Superior temporal gyrus (tissue), 1 donor: ENCODE measurements at regions not wholly inside any gene's neighbourhood (a gene's known extent, or its start where the extent isn't known, plus 50 kb on each side); places are given as distances from the start of the nearest gene placed in this dataset.

Experiments
- DNase-seq: peaks from one replicate; pipeline ENCODE4 v3.0.0-alpha.2; 2016; ENCODE audit errors: extremely low spot score

DNA sequence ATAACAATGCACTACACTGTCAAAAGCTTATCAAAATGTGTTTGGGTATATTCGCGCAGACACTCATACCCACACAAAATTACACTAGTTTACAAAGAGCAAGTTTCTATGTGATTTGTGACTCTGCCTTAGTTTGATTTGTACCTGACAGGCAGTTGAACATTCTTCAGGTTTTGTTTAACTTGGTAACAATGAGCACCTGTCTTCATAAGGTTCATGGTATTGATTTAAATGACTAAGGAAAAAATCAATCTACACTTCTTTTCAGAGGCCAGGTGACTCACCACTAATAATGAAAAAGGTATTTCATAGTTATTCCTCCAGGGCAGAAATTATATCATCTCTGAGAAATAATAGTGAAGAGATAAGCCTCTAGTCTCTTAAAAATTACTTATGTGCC, 1114.6 kb upstream of the AGA start:
- DNase-seq, result no peak

- DNase-seq, result no peak
Measured at GRCh38 chr4:178577933-178578332, 1135.7 kb upstream of the AGA start.

DNA sequence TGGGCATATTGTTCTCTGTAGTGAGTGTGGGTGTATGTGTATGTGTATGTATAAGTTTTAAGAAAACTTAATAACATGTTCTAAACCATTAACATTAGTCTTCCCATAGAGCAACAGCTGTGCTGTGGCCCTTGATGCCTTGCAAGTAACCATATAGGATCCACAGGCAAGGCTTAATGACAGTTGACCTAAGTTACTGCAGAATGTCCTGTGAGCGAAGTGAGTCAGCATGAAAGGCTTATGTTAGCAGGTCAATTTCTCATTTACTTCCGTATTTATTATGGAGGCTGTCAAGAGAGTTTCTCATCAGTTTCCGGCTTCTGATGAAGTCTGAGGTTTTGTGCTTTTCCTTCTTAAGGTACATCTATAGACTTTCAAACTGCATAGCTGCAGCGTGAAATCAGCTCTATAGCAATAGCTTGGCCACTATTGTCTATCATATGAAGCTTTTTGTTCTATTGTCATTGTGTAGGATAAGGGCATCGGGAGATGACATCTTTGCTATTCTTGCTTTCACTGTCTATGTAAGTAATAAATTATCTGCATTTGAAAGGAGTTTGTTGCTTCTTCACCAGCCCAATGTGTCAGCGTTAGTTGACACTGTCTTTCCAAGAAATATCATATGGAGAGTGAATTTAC, 1153.4 kb upstream of the AGA start:
- DNase-seq, result no peak

DNA sequence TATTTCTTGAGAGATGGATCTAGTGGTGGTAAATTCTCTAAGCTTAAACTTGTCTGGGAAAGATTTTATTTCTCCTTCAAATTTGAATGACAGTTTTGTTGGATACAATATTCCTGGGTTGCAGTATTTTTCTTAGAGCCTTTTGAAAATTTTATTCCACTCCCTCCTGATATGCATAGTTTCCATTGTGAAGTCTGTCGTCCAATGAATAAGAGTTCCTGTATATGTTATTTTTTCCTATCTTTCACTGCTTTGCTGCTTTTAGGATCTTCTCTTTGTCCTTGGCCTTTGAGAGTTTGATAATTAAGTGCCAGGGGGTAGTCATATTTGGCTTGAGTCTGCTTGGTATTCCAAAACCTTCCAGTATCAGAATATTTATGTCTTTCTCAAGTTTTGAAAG, 1156.4 kb upstream of the AGA start:
- no peak for DNase-seq

DNA sequence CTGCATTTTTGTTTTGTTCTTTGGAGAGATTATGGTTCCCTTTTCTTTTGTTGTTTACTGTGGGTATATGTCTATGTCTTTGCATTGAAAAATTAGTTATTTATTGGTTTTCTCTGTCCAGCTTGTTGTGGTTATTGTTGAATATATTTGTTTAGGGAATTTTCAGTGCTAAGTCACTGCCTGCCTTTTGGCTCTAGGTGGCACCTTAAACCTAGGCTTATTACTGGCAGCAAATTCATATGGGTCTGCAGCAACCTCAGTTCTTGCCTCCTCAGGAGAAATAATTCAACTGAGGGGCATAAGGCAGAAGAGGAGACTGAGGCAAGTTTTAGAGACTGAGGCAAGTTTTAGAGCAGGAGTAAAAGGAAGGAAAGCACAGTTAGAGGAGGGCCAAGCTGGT, 1157.3 kb upstream of the AGA start:
- no peak for DNase-seq

- no peak for DNase-seq
Measured at GRCh38 chr4:178602833-178603232, 1160.6 kb upstream of the AGA start.

DNA sequence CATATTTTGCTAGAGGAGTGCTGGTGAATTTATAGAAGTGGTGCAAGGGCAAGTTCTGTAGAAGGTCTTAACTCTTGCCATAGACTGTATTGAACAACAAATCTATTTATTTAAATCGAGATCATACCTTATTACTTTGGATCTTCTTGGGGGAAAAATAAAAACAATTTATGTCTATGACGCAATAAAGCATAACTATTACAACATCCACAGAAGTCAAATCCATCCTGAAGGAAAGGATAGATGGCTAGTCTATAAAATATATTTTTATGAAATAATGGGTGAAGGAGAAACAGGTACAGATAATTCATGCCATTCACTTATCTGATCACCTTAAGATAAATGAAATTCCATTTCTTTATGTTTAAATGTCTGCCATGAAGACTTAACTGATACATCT, 1168.8 kb upstream of the AGA start:
- no peak for DNase-seq

DNA sequence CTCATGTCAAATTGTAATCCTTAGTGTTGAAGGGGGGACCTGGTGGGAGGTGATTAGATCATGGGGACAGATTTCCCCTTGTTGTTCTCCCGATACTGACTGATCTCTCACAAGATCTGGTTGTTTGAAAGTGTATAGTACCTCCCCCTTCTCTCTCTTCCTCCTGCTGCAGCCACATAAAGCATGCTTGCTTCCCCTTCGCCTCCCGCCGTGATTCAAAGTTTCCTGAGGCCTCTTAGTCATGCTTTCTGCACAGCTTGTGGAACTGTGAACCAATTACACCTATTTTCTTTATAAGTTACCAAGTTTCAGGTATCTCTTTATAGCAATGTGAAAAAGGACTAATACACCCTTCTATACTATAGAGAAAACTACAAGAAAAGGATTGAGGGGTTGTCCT, 1170.5 kb upstream of the AGA start:
- DNase-seq, result no peak

GRCh38 chr4:178632415-178632814, 1190.2 kb upstream of the AGA start:
- no peak for DNase-seq

DNA sequence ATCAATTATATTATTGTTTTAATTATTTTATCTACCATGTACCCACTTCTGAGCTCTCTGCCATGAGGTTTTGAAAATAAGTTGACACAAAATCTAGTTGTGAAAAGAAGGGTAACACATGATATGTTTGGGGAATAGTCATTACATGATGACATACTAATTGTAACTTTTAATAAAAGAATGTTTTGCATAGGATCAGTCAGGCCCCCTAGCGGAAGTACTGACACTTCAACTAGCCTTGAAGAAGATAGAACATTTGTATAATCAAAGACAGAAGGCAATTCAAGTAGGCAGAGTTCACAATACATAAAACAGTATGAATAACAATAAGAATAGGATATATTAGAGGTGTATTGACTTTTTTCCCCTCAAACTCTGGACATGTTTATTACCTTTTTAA, 1191.0 kb upstream of the AGA start:
- no peak for DNase-seq

DNA sequence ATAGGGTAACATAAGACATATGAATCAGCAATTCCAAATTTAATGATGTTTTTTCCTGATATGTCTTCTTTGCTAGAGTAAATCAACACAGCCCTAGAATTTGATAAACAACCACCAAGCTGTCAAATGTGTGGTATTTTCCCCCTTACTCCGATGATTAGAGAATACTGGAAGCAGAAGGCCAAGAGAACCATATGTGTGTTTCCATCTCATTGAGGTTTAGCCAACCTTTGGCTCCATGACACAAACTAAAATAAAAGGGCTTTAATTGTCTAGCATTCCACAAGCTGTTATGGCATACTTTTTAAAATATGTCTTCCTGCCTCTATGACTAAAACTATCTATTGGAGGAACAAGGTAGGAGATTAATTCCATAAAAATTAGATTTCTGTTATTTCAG, 1222.4 kb upstream of the AGA start:
- no peak for DNase-seq

DNA sequence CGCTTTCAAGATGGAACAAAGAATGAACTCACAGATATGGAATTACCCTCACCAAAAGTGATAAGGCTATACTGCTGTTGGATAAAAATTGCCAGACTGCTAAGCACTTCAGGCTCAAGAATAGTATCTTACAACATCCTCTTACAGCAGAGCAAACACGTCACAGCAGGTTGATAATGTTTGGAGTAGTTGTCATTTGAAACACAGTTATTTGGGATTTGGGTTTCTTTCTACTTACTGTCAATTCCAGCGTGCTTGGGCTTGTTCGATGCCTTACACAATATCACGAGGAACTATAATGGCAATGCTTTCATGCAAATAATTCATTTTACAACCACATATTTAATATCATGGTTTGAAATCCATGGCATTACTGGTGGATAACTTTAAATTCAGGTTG, 1223.7 kb upstream of the AGA start:
- no peak for DNase-seq

DNA sequence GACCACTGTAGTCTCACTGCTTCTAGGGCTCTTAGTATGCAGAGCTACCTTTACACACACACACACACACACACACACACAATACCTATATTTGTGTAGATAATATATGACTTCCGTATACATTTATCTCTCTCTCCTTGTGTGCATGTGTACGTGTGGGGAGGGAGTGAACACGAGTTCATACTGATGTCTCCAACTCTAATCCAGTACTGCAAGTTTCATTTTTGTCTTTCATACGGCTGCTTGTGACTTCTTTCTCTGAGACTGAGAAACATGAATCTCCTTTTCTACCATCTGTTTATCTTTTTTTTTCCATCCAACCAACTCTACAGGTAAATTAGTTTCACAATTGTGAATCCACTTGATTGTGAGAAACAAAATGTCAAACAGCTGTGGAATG, 1229.5 kb upstream of the AGA start:
- DNase-seq, result no peak

GRCh38 chr4:178672512-178672911, 1230.3 kb upstream of the AGA start:
- no peak for DNase-seq

- no peak for DNase-seq
Measured at GRCh38 chr4:178681871-178682270, 1239.6 kb upstream of the AGA start.

GRCh38 chr4:178689926-178690325, 1247.7 kb upstream of the AGA start:
- DNase-seq, result no peak

- DNase-seq, result no peak
Measured at GRCh38 chr4:178693816-178694215, 1251.6 kb upstream of the AGA start.

DNA sequence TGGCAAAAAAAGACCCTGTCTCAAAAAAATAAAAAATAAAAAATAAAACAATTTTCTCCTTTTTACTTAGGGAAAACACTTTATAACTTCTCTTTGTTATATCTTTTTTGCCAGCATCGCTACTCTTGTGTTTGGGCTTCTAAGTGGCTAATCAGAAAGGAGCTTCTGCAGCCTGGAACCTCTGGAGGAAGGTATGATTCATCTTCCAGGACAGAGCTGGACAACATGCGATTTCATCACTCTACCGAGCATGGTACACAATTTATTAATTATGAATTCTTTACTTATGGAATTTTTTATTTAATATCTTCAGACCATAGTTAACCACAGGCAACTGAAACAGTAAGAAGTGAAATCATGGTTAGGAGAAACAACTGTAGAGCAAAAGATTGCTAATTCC, 1254.3 kb upstream of the AGA start:
- no peak for DNase-seq

GRCh38 chr4:178712486-178712885, 1270.2 kb upstream of the AGA start:
- no peak for DNase-seq

DNA sequence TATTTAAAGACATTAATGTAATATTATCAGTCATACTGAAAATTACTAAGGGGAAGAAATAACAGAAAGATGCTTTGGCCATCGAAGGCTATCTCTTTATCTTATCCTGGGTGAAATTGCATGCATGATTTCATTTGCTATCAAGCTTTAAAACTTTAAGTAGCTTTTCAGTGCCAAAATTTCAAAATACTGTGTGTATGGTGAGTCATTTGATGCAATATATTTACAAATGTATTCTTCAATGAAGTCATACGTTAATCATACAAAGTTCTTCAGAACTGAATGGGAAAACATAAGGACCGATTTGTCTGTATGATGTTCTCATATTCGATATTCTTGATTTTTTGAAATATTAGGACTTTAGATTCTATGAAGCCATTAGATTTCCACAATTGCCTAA, 1295.8 kb upstream of the AGA start:
- no peak for DNase-seq

DNA sequence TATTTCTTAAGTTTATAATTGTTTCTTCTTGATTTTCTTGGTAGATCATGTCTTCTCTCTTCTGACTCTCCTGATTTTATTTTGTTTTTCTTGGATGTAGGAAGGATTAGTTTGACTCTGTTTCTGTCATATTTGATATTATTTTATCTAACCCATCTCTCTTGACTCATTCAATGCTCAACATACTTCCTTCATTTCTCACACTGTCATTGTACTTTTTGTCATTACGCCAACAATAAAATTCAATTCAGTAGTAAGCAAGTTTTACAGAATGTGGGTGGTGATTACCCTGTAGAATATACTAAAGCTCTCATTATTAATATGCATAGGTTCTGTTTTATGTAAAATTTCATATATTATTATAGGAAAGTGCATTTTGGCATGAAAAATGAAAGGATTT, 1303.0 kb upstream of the AGA start:
- no peak for DNase-seq

- DNase-seq, result peak; percentile 33
Measured at GRCh38 chr4:178752954-178753525, 1310.8 kb upstream of the AGA start.

DNA sequence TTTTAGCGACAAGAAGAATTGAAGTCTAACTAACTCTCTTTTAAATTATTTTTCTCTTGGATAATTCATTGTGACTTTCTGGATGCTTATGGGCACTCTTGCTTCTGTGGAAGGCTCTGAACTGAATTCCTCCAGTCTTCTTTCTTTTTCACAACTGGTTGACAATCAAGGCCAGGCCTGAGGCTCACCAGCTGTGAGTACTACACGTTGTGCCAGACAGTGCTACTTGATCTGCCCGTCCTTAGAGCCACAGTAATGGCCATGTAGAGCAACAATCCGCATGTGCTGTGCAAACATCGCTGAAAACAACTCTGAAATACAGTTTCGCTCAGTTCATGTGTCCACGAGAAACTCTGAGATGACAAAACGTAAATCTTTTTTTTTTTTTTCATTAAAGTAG, 1336.3 kb upstream of the AGA start:
- no peak for DNase-seq

DNA sequence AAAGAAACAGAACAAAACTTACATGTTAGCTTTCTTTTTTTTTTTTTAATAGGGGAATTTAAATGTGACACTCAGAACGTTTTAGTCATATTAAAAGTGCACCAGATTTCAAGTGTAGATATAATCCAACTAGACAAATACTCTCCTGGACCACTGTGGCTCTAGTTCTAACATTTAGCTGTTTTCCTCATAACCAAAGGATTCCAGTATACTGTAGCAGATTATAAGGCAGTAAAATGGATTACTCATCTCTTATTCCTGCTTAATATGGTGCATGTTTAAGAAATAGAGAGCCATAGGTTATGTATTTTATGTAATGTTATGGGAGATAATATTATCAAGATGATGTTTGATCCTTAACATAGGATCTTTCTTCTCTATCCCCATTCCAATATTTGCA, 1339.5 kb upstream of the AGA start:
- DNase-seq, result no peak
